PC-9 (cell line): ENCODE measurements at regions not wholly inside any gene's neighbourhood (a gene's known extent, or its start where the extent isn't known, plus 50 kb on each side); places are given as distances from the start of the nearest gene placed in this dataset.

Experiments used
- CTCF ChIP-seq: fragments of 200-600 bp; sonication (generic); conservative IDR thresholded peaks from 2 replicates; pipeline ENCODE4 v1.6.1; 2017; ENCODE audit warnings: mixed run types, antibody characterized with exemption, mild to moderate bottlenecking, moderate library complexity
- EZH2 ChIP-seq: fragments of 200-600 bp; sonication (generic); IDR thresholded peaks from 2 replicates; pipeline ENCODE4 v1.8.0; 2017; ENCODE audit warnings: antibody characterized with exemption, low read depth

GRCh38 chr13:72139192-72139591 is 272.2 kb upstream of the DACH1 start:
- TF ChIP-seq CTCF (no peak), EZH2 (no peak)
